ENCODE measurements at regions not wholly inside any gene's neighbourhood (a gene's known extent, or its start where the extent isn't known, plus 50 kb on each side); places are given as distances from the start of the nearest gene placed in this dataset.

DNA sequence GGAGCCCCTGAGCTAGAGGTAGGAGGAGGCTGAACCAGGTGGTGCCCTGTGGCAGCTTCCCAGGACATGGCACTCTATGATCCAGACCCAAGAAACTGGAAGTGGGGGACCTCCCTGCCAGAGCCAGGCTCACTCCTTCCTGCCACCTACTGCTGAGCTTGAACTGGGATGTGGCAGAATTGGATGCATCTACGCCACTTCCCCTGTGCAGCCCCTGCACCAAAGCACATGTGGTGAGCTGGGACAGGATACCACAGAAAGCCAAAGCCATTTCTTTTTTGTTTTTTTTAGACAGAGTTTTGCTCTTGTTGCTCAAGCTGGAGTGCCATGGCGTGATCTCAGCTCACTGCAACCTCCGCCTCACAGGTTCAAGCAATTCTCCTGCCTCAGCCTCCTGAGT, 518.0 kb upstream of the PPP2R3A start:
- Histone ChIP-seq H2AFZ (ENCODE audit: low read length) (no peak overlapping the region), H3K9me2 (replicated peaks; ENCODE audit: low read depth, low read length) (no peaks in the 10 kb centered on the region), H3K9ac (ENCODE audit: low read depth, low read length, poor library complexity, severe bottlenecking) (no peak overlapping the region), H4K20me1 (ENCODE audit: insufficient read depth, low read length, poor library complexity, severe bottlenecking) (no peaks in the 10 kb centered on the region), H3K4me1 (ENCODE audit: insufficient read depth, low read length, poor library complexity, severe bottlenecking) (peaks cover 12% of the 10 kb centered on the region), H3K4me3 (ENCODE audit: low read length, poor library complexity, severe bottlenecking) (no peak overlapping the region), H3K27me3 (ENCODE audit: insufficient read depth, low read length, poor library complexity, severe bottlenecking) (no peaks in the 10 kb centered on the region), H3K36me3 (ENCODE audit: insufficient read depth, low read length) (no peaks in the 10 kb centered on the region), H3K4me2 (ENCODE audit: low read depth, low read length, poor library complexity, severe bottlenecking) (no peak overlapping the region), H3K79me2 (ENCODE audit: insufficient read depth, low read length) (no peaks in the 10 kb centered on the region), H3K9me3 (ENCODE audit: insufficient read depth, low read depth, low read length) (no peaks in the 10 kb centered on the region), H3F3A (ENCODE audit: low read depth) (no peaks in the 10 kb centered on the region)
- TF ChIP-seq EZH2phosphoT487 (IDR thresholded peaks at IDR 0.05; ENCODE audit: borderline replicate concordance) (no peak), CTCF (conservative IDR thresholded peaks at IDR 0.05; ENCODE audit: low read length) (no peak)

DNA sequence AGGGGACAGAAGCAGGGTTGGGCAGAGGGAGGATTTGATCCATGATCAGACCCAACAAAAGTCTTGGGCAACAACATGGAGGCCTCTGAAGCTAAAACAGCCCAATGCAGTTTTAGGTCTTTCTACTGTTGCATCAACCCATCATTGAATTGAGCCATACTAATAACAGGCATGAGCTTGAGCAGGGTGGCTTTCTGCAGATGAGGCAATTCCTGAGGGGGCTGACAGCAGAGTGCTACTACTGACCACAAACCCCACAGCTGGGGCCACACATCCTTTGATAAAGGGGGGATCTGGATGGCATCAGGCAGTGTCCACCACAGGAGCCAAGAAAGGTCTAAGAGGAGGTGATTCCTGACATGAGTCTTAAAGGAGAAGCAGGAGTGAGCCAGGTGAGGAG, 517.0 kb upstream of the PPP2R3A start:
- Histone ChIP-seq H3F3A (ENCODE audit: low read depth) (no peaks in the 10 kb centered on the region), H3K9ac (ENCODE audit: low read depth, low read length, poor library complexity, severe bottlenecking) (no peak overlapping the region), H3K79me2 (ENCODE audit: insufficient read depth, low read length) (no peaks in the 10 kb centered on the region), H3K27me3 (ENCODE audit: insufficient read depth, low read length, poor library complexity, severe bottlenecking) (no peaks in the 10 kb centered on the region), H3K4me2 (ENCODE audit: low read depth, low read length, poor library complexity, severe bottlenecking) (no peak overlapping the region), H3K9me2 (replicated peaks; ENCODE audit: low read depth, low read length) (no peaks in the 10 kb centered on the region), H3K4me1 (ENCODE audit: insufficient read depth, low read length, poor library complexity, severe bottlenecking) (peaks cover 12% of the 10 kb centered on the region), H3K4me3 (ENCODE audit: low read length, poor library complexity, severe bottlenecking) (no peak overlapping the region), H2AFZ (ENCODE audit: low read length) (no peak overlapping the region), H3K9me3 (ENCODE audit: insufficient read depth, low read depth, low read length) (no peaks in the 10 kb centered on the region), H3K36me3 (ENCODE audit: insufficient read depth, low read length) (no peaks in the 10 kb centered on the region), H4K20me1 (ENCODE audit: insufficient read depth, low read length, poor library complexity, severe bottlenecking) (no peaks in the 10 kb centered on the region)
- TF ChIP-seq CTCF (conservative IDR thresholded peaks at IDR 0.05; ENCODE audit: low read length) = no peak
- TF ChIP-seq EZH2phosphoT487 (IDR thresholded peaks at IDR 0.05; ENCODE audit: borderline replicate concordance) = no peak

GRCh38 chr3:135449046-135449445, 516.5 kb upstream of the PPP2R3A start:
- H3K9me3 ChIP-seq (ENCODE audit: insufficient read depth, low read depth, low read length) = no peaks in the 10 kb centered on the region
- peaks cover 12% of the 10 kb centered on the region for H3K4me1 ChIP-seq (ENCODE audit: insufficient read depth, low read length, poor library complexity, severe bottlenecking)
- no peaks in the 10 kb centered on the region for H3K79me2 ChIP-seq (ENCODE audit: insufficient read depth, low read length)
- H3K4me3 ChIP-seq (ENCODE audit: low read length, poor library complexity, severe bottlenecking) = no peak overlapping the region
- no peak overlapping the region for H3K9ac ChIP-seq (ENCODE audit: low read depth, low read length, poor library complexity, severe bottlenecking)
- H4K20me1 ChIP-seq (ENCODE audit: insufficient read depth, low read length, poor library complexity, severe bottlenecking) = no peaks in the 10 kb centered on the region
- H3F3A ChIP-seq (ENCODE audit: low read depth) = no peaks in the 10 kb centered on the region
- H3K27me3 ChIP-seq (ENCODE audit: insufficient read depth, low read length, poor library complexity, severe bottlenecking) = no peaks in the 10 kb centered on the region
- no peaks in the 10 kb centered on the region for H3K9me2 ChIP-seq (replicated peaks; ENCODE audit: low read depth, low read length)
- H2AFZ ChIP-seq (ENCODE audit: low read length) = no peak overlapping the region
- no peaks in the 10 kb centered on the region for H3K36me3 ChIP-seq (ENCODE audit: insufficient read depth, low read length)
- no peak for TF ChIP-seq CTCF (conservative IDR thresholded peaks at IDR 0.05; ENCODE audit: low read length)
- H3K4me2 ChIP-seq (ENCODE audit: low read depth, low read length, poor library complexity, severe bottlenecking) = no peak overlapping the region

All from Loucy (cell line).